ENCODE measurements at regions not wholly inside any gene's neighbourhood (a gene's known extent, or its start where the extent isn't known, plus 50 kb on each side); places are given as distances from the start of the nearest gene placed in this dataset.

GRCh38 chr1:200351826-200352549 lies 57.8 kb downstream of the ZNF281 start:
- H3K4ac ChIP-seq (replicated peaks; ENCODE audit: insufficient read length, low read depth, low read length), result no peak overlapping the region
- no peak overlapping the region for H2BK5ac ChIP-seq (ENCODE audit: low read depth, low read length)
- H4K5ac ChIP-seq (ENCODE audit: insufficient read length, low read depth, low read length), result no peak overlapping the region
- no peak overlapping the region for H2AK5ac ChIP-seq (ENCODE audit: low read depth, low read length)
- no peak overlapping the region for H2BK15ac ChIP-seq (ENCODE audit: low read length)
- H4K8ac ChIP-seq (ENCODE audit: extremely low read depth, insufficient read depth, low read length), result no peak overlapping the region
- 0 out of 2 replicates have a peak overlapping the region, but pooled peaks have one; percentile 60 for H2BK12ac ChIP-seq (ENCODE audit: low read depth, low read length)
- no peak overlapping the region for H3K4me3 ChIP-seq (ENCODE audit: extremely low read depth in 1 of 4, insufficient read depth in 2 of 4, low read depth in 3 of 4, low read length in 4 of 4)
- H3K4me1 ChIP-seq (replicated peaks in 1 of 4; ENCODE audit: control insufficient read depth in 3 of 4, insufficient read depth in 4 of 4, low read length in 3 of 4), result peaks cover 0 to 6% (median 2%) of the 10 kb centered on the region in 4 experiments; a peak in 3 of 7 replicates
- H3K18ac ChIP-seq (ENCODE audit: extremely low read depth, low read length), result no peak overlapping the region
- H4K20me1 ChIP-seq (replicated peaks in 1 of 2; ENCODE audit: control insufficient read depth in 1 of 2, insufficient read depth in 2 of 2, low read length in 2 of 2), result no peaks in the 10 kb centered on the region
- H3K36me3 ChIP-seq (ENCODE audit: control insufficient read depth in 2 of 4, insufficient read depth in 4 of 4, low read length in 3 of 4), result no peaks in the 10 kb centered on the region
- H2AFZ ChIP-seq (ENCODE audit: low read length), result no peak overlapping the region
- H3K23me2 ChIP-seq (ENCODE audit: low read depth, low read length), result no peaks in the 10 kb centered on the region
- FAIRE-seq, result no peak
- no peaks in the 10 kb centered on the region for H3K27me3 ChIP-seq (replicated peaks in 1 of 4; ENCODE audit: control insufficient read depth in 3 of 4, extremely low read depth in 1 of 4, insufficient read depth in 3 of 4, low read length in 3 of 4)
- no peak overlapping the region for H3K27ac ChIP-seq (ENCODE audit: low read depth, low read length)
- no peak overlapping the region for H3K14ac ChIP-seq (ENCODE audit: insufficient read length)
- no peak overlapping the region for H3K9ac ChIP-seq (replicated peaks in 1 of 4; ENCODE audit: extremely low read depth in 1 of 4, low read depth in 3 of 4, low read length in 3 of 4)
- no peak overlapping the region for H4K91ac ChIP-seq (replicated peaks; ENCODE audit: insufficient read length, low read length)
- CTCF ChIA-PET (ENCODE audit: partially characterized antibody), result no interaction called here
- no peaks in the 10 kb centered on the region for H3K79me1 ChIP-seq (ENCODE audit: low read depth, low read length)
- H2BK120ac ChIP-seq (replicated peaks; ENCODE audit: low read depth, low read length), result no peak overlapping the region
- no peak overlapping the region for H3K56ac ChIP-seq (replicated peaks; ENCODE audit: insufficient read length, low read depth, low read length)
- no peak overlapping the region for H2BK20ac ChIP-seq (ENCODE audit: low read length)
- H3K4me2 ChIP-seq (ENCODE audit: insufficient read depth in 1 of 2, low read depth in 2 of 2, low read length in 2 of 2), result no peak overlapping the region
- 77% methylated on average over 4 of the region's 4 CpGs; no CpG with 5 or more reads in 1 of the 2 experiments for WGBS, 2 experiments (ENCODE audit: extremely low coverage in 1 of 2, insufficient coverage in 1 of 2, insufficient read length in 1 of 2, insufficient replicate concordance in 2 of 2, low coverage in 1 of 2, low lambda C conversion rate in 2 of 2, missing lambda C conversion rate in 1 of 2)
- no peaks in the 10 kb centered on the region for H3K9me3 ChIP-seq (ENCODE audit: insufficient read depth in 2 of 2, low read depth in 1 of 2, low read length in 1 of 2)
- DNase-seq (ENCODE audit: low read depth in 1 of 2, low spot score in 2 of 2), result no peak
- POLR2A ChIA-PET (ENCODE audit: partially characterized antibody), result interaction anchor here (1.0 kb wide), 1 partner anchor 10 kb away, joined by 3 read pairs; no protein-coding TSS in a partner anchor
- no peak overlapping the region for H3K23ac ChIP-seq (ENCODE audit: insufficient read length)
- H3K79me2 ChIP-seq (ENCODE audit: control insufficient read depth in 1 of 2, insufficient read depth in 2 of 2, low read length in 2 of 2), result no peaks in the 10 kb centered on the region
- TF ChIP-seq TAF7 (optimal IDR thresholded peaks at IDR 0.05; ENCODE audit: borderline replicate concordance, low read depth, low read length) (no peak), HDAC6 (IDR thresholded peaks at IDR 0.05; ENCODE audit: low read depth, low read length) (no peak), PHF8 (conservative IDR thresholded peaks at IDR 0.05; ENCODE audit: low read depth, low read length) (no peak)

Data from H1 (cell line).